Tibial nerve (tissue), 4 donors: ENCODE measurements at regions not wholly inside any gene's neighbourhood (a gene's known extent, or its start where the extent isn't known, plus 50 kb on each side); places are given as distances from the start of the nearest gene placed in this dataset.

Experiments used
- CTCF ChIP-seq, 5 experiments: fragments of 200-600 bp in 3 of 5; fragments of 450-650 bp in 2 of 5; sonication (generic) in 3 of 5; IDR thresholded peaks; one replicate each; pipeline ENCODE4 v1.5.1; 2016 to 2019; ENCODE audit warnings: antibody characterized with exemption in 5 of 5, mild to moderate bottlenecking in 3 of 5, moderate library complexity in 2 of 5
- EP300 ChIP-seq, 2 donors: sonication (generic); formaldehyde crosslinking; IDR thresholded peaks; one replicate each; pipeline ENCODE4 v1.6.1; 2017; ENCODE audit warnings: antibody characterized with exemption in 2 of 2, mild to moderate bottlenecking in 1 of 2
- POLR2A ChIP-seq, 2 donors: fragments of 450-650 bp; IDR thresholded peaks; one replicate each; pipeline ENCODE4 v1.6.1; 2017; ENCODE audit warnings: antibody characterized with exemption in 2 of 2, mild to moderate bottlenecking in 2 of 2, moderate library complexity in 2 of 2

GRCh38 chr5:74535926-74536325, 104.6 kb downstream of the ENC1 start:
- no peak for TF ChIP-seq EP300 (IDR thresholded peaks at IDR 0.05)
- no peak for TF ChIP-seq CTCF (IDR thresholded peaks at IDR 0.05)
- no peak for TF ChIP-seq POLR2A (IDR thresholded peaks at IDR 0.05)
